Fibroblast of villous mesenchyme (primary cell): ENCODE measurements at regions not wholly inside any gene's neighbourhood (a gene's known extent, or its start where the extent isn't known, plus 50 kb on each side); places are given as distances from the start of the nearest gene placed in this dataset.

Experiments used
- DNase-seq: peaks from one replicate; pipeline ENCODE4 v3.0.0-alpha.2; 2010; ENCODE audit warnings: low read depth
- H3K4me3 ChIP-seq: 2 replicates; pipeline ENCODE4 v1.5.1; 2011; ENCODE audit warnings: low read depth, mild to moderate bottlenecking, low read length
- TF ChIP-seq, protein P1 (sequence below): IDR thresholded peaks from 2 replicates; pipeline ENCODE4 v1.5.1; 2012; ENCODE audit warnings: low read depth, mild to moderate bottlenecking, low read length; ENCODE audit not compliant: insufficient read depth

DNA sequence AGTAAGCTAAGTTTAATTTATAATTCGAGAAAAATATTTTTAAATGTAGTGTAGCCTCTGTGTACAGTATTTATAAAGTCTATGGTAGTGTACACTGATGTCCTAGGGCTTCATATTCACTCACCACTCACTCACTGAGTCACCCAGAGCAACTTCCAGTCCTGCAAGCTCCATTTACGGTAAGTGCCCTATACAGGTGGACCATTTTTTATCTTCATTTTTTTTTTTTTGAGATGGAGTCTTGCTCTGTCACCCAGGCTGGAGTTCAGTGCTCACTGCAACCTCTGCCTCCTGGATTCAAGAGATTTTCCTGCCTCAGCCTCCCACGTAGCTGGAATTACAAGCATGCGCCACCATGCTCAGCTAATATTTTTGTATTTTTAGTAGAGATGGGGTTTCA is 104.2 kb downstream of the PDCL3 start:
- TF ChIP-seq, protein P1, sequence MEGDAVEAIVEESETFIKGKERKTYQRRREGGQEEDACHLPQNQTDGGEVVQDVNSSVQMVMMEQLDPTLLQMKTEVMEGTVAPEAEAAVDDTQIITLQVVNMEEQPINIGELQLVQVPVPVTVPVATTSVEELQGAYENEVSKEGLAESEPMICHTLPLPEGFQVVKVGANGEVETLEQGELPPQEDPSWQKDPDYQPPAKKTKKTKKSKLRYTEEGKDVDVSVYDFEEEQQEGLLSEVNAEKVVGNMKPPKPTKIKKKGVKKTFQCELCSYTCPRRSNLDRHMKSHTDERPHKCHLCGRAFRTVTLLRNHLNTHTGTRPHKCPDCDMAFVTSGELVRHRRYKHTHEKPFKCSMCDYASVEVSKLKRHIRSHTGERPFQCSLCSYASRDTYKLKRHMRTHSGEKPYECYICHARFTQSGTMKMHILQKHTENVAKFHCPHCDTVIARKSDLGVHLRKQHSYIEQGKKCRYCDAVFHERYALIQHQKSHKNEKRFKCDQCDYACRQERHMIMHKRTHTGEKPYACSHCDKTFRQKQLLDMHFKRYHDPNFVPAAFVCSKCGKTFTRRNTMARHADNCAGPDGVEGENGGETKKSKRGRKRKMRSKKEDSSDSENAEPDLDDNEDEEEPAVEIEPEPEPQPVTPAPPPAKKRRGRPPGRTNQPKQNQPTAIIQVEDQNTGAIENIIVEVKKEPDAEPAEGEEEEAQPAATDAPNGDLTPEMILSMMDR = no peak
- no peak for DNase-seq
- no peak overlapping the region for H3K4me3 ChIP-seq

GRCh38 chr2:100667801-100668200 is 105.0 kb downstream of the PDCL3 start:
- no peak overlapping the region for H3K4me3 ChIP-seq
- TF ChIP-seq, protein P1 = no peak
- DNase-seq = no peak

DNA sequence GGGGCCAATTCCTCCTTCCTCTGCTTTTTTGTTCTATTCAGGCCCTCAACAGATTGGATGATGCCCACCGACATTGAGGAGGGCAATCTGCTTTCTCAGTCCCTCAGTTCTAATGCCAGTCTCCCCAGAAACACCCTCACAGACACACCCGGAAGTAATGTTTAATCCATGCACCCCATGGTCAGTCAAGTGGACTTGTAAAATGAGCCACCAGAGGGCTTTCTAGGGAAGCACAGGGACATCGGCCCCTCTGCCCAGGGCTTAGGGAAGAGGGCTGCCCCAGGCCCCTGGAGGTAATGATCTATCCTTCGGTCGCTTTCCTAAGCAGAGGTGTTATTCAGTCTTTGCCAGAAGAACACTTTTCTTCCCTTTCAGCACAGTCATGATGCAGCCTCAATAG is 107.4 kb downstream of the PDCL3 start:
- TF ChIP-seq, protein P1 = no peak
- no peak overlapping the region for H3K4me3 ChIP-seq
- DNase-seq = no peak

DNA sequence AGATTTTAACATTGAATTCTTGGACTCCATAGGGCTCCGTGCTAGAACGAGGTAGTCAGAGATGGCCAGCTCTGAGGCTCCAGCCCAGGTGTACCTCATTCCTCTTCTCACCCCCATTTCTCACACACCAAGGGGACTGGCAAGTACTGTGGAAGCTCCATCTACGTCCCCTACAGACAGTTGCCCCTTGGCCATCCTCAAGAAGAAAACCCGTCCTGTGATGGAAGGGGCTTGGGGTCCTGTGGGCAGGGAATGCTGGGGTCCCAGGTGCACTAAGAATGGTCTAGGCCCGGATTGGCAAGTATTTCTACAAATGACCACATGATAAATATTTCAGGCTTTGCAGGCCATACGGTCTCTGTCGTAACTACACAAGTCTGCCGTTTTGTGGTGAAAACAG is 110.3 kb downstream of the PDCL3 start:
- no peak for DNase-seq
- TF ChIP-seq, protein P1 = no peak
- H3K4me3 ChIP-seq = no peak overlapping the region

DNA sequence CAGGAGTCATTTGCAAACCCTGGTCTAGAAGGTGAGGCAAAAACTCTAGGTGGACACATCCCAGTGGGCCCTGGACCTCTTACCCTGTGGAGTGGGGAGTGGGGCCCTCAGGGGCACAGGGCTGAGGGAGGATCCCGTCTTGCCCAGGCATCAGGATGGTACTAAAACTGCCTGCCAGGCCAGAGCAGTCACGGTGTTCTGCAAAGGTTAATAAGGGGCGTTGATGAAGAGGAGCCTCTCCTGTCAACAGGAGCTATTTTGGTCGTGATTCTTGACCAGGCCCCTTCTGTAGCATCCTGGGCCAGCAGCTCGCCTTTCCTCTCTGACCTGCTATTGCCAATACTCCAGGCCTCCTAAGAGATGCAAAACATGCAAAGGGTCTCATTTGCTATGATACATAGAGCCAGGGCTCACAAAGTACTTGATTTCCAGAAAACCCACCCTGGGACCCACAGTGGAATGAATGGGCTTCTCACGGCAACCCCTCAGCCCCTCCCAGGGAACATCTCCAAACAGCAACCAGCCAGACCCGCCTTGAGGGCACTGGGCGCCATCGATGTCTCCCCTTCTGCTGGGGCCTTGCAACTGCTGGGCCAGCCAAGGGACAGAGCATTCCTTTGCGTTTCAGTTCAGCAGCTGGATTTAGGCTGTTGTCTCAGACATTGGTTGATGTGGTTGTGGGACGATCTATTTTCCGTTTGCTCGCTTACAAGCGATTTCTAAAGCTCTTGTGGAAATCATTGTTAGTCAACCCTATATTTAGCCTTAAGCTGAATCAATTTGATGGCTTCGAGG is 111.1 kb downstream of the PDCL3 start:
- H3K4me3 ChIP-seq = no peak overlapping the region
- no peak for DNase-seq
- TF ChIP-seq, protein P1 = no peak

DNA sequence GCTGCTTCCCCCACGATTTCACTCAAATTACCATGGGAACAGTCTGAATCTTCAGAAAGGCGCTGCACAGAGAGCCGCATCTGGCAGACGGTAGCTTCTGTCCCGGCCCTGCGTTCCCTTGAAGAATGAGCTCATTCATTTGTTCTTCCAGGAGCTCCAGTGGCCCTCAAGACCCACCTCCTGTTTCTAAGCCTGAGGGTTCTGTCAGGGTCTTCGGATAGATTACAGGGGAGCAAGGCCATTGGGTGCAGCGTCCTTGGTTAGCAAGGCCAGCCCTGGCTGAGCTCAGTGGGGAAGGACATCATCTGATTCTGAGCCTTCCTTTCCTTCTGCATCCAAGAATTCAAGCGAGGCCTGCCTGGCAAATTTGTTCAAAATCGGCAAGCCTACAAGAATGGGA is 111.9 kb downstream of the PDCL3 start:
- TF ChIP-seq, protein P1 = no peak
- no peak for DNase-seq
- H3K4me3 ChIP-seq = no peak overlapping the region

GRCh38 chr2:100675373-100675772 is 112.6 kb downstream of the PDCL3 start:
- TF ChIP-seq, protein P1 = no peak
- DNase-seq = no peak
- no peak overlapping the region for H3K4me3 ChIP-seq
